HepG2 (cell line): ENCODE measurements at regions not wholly inside any gene's neighbourhood (a gene's known extent, or its start where the extent isn't known, plus 50 kb on each side); places are given as distances from the start of the nearest gene placed in this dataset.

Experiments
- CTCF ChIP-seq: sonication (generic); formaldehyde crosslinking; IDR thresholded peaks from 2 replicates; pipeline ENCODE4 v1.5.0; 2020; ENCODE audit warnings: mild to moderate bottlenecking, missing genetic modification reagents, moderate library complexity
- GTF2F1 ChIP-seq: fragments of 150-350 bp; IDR thresholded peaks from 2 replicates; pipeline ENCODE4 v1.6.1; 2014; ENCODE audit warnings: low read length
- RBM39 ChIP-seq: fragments of 200-400 bp; formaldehyde crosslinking; IDR thresholded peaks from one replicate; pipeline ENCODE4 v1.6.1; 2018; ENCODE audit warnings: antibody characterized with exemption, mild to moderate bottlenecking, low read depth, low read length; ENCODE audit not compliant: poor library complexity, severe bottlenecking
- U2AF2 ChIP-seq: fragments of 200-400 bp; formaldehyde crosslinking; IDR thresholded peaks from 2 replicates; pipeline ENCODE4 v1.6.1; 2017; ENCODE audit warnings: low read depth, mild to moderate bottlenecking, low read length
- ZNF792 ChIP-seq: IDR thresholded peaks from 2 replicates; pipeline ENCODE4 v1.6.1; 2016
- ZNF841 ChIP-seq: sonication (generic); formaldehyde crosslinking; IDR thresholded peaks from 2 replicates; pipeline ENCODE4 v1.8.1; 2023; ENCODE audit warnings: missing genetic modification reagents, borderline replicate concordance

GRCh38 chrX:26664919-26665318 lies 448.9 kb downstream of the MAGEB5 start:
- TF ChIP-seq ZNF792 (CRISPR knock-in tag) (no peak), U2AF2 (no peak), RBM39 (no peak), CTCF (no peak), GTF2F1 (no peak), ZNF841 (CRISPR knock-in tag) (no peak)
